A673 (cell line): ENCODE measurements at regions not wholly inside any gene's neighbourhood (a gene's known extent, or its start where the extent isn't known, plus 50 kb on each side); places are given as distances from the start of the nearest gene placed in this dataset.

ENCODE experiments used
- EZH2 ChIP-seq: fragments of 200-600 bp; sonication (generic); IDR thresholded peaks from 2 replicates; pipeline ENCODE4 v1.6.1; 2017; ENCODE audit warnings: borderline replicate concordance, low read depth, mild to moderate bottlenecking, mixed read lengths, antibody characterized with exemption, low read length; ENCODE audit not compliant: poor library complexity, severe bottlenecking
- TF ChIP-seq, protein P1 (sequence below): fragments of 300-800, 200-600 bp; sonication (generic); conservative IDR thresholded peaks from 2 replicates; pipeline ENCODE4 v1.5.1; 2017; ENCODE audit warnings: low read depth, mild to moderate bottlenecking, antibody characterized with exemption, low read length, moderate library complexity, mixed read lengths

DNA sequence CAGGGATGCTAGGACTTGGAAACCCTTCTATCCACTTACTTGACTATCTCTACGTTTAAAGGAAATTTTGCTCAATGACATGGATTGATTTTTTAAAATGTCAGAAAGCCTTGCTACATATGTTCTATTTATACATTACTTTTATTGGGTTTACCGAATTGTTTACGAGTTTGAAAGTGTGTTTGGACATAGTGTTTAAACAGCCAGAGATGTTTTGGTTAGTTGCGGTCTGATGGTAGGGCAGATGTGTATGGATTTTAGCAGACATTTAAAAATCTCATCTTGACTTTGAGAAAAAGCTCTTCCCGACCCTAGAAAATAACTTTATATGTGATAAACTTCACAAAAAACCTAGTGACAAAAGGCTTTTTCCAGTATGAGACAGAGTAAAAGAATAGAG lies 513.7 kb downstream of the PLA2G4A start:
- TF ChIP-seq, protein P1, sequence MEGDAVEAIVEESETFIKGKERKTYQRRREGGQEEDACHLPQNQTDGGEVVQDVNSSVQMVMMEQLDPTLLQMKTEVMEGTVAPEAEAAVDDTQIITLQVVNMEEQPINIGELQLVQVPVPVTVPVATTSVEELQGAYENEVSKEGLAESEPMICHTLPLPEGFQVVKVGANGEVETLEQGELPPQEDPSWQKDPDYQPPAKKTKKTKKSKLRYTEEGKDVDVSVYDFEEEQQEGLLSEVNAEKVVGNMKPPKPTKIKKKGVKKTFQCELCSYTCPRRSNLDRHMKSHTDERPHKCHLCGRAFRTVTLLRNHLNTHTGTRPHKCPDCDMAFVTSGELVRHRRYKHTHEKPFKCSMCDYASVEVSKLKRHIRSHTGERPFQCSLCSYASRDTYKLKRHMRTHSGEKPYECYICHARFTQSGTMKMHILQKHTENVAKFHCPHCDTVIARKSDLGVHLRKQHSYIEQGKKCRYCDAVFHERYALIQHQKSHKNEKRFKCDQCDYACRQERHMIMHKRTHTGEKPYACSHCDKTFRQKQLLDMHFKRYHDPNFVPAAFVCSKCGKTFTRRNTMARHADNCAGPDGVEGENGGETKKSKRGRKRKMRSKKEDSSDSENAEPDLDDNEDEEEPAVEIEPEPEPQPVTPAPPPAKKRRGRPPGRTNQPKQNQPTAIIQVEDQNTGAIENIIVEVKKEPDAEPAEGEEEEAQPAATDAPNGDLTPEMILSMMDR = no peak
- TF ChIP-seq EZH2 = no peak
